GM19467 (cell line): ENCODE measurements at regions not wholly inside any gene's neighbourhood (a gene's known extent, or its start where the extent isn't known, plus 50 kb on each side); places are given as distances from the start of the nearest gene placed in this dataset.

ENCODE experiments used
- ATAC-seq: cut with Tn5 transposase; IDR thresholded peaks from one replicate; pipeline ENCODE4 v1.9.1; 2021; ENCODE audit warnings: mild to moderate bottlenecking, moderate library complexity; ENCODE audit not compliant: unreplicated experiment

GRCh38 chr17:36813357-36813756 lies 123.9 kb upstream of the LHX1 start:
- ATAC-seq, result no peak

GRCh38 chr17:36813957-36814563 lies 123.2 kb upstream of the LHX1 start:
- no peak for ATAC-seq

- no peak for ATAC-seq
Measured at GRCh38 chr17:36814958-36815357, 122.3 kb upstream of the LHX1 start.

- no peak for ATAC-seq
Measured at GRCh38 chr17:36816214-36816906, 120.9 kb upstream of the LHX1 start.

- no peak for ATAC-seq
Measured at GRCh38 chr17:36816907-36817288, 120.4 kb upstream of the LHX1 start.

- ATAC-seq, result no peak
Measured at GRCh38 chr17:36817483-36818048, 119.7 kb upstream of the LHX1 start.

- ATAC-seq, result no peak
Measured at GRCh38 chr17:36818134-36818825, 119.0 kb upstream of the LHX1 start.

GRCh38 chr17:36823850-36824677 lies 113.2 kb upstream of the LHX1 start:
- ATAC-seq, result no peak

GRCh38 chr17:36824678-36825101 lies 112.6 kb upstream of the LHX1 start:
- ATAC-seq, result no peak

- ATAC-seq, result no peak
Measured at GRCh38 chr17:36825113-36825512, 112.2 kb upstream of the LHX1 start.

GRCh38 chr17:36825521-36825920 lies 111.8 kb upstream of the LHX1 start:
- no peak for ATAC-seq

- ATAC-seq, result no peak
Measured at GRCh38 chr17:36825951-36826350, 111.3 kb upstream of the LHX1 start.

- no peak for ATAC-seq
Measured at GRCh38 chr17:36827081-36827480, 110.2 kb upstream of the LHX1 start.

- ATAC-seq, result no peak
Measured at GRCh38 chr17:36829676-36830075, 107.6 kb upstream of the LHX1 start.

- ATAC-seq, result no peak
Measured at GRCh38 chr17:36833279-36833678, 104.0 kb upstream of the LHX1 start.

- ATAC-seq, result no peak
Measured at GRCh38 chr17:36835036-36835435, 102.2 kb upstream of the LHX1 start.

GRCh38 chr17:36837195-36837938 lies 99.9 kb upstream of the LHX1 start:
- no peak for ATAC-seq

GRCh38 chr17:36837939-36838272 lies 99.4 kb upstream of the LHX1 start:
- no peak for ATAC-seq

- ATAC-seq, result no peak
Measured at GRCh38 chr17:36839256-36839655, 98.0 kb upstream of the LHX1 start.

- no peak for ATAC-seq
Measured at GRCh38 chr17:36840796-36841195, 96.5 kb upstream of the LHX1 start.
